ENCODE measurements at regions not wholly inside any gene's neighbourhood (a gene's known extent, or its start where the extent isn't known, plus 50 kb on each side); places are given as distances from the start of the nearest gene placed in this dataset.

DNA sequence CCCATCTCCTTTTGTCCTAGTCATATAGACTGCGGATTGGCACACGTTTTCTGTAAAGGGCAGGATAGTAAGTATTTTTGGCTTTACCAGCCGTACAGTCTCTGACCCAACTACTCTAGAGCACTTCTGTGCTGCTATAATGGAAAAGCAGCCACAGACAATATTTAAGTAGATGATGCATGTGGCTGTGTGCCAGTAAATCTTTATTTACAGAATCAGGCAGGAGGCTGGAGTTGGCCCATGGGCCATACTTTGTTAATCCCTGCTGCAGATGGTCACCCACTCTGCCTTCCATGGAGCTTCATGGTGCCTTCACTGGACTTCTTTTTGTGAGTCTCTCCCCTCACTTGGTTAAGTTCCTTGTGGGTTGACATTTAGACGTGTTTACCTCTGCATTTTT is 584.5 kb upstream of the TBX3 start:
- no peak overlapping the region for H3K4me3 ChIP-seq (ENCODE audit: low read depth in 1 of 2, low read length in 2 of 2)
- no peaks in the 10 kb centered on the region for H3K9me3 ChIP-seq (ENCODE audit: control insufficient read depth in 2 of 2, insufficient read depth in 1 of 2, low read depth in 1 of 2, low read length in 1 of 2)
- WGBS, 2 donors, result 77 to 87% methylated on average over 4 of the region's 4 CpGs

GRCh38 chr12:115267891-115268290 is 583.9 kb upstream of the TBX3 start:
- 85 to 90% methylated on average over 3 of the region's 3 CpGs for WGBS, 2 donors
- no peak overlapping the region for H3K27ac ChIP-seq (ENCODE audit: low read depth in 2 of 2, low read length in 1 of 2)
- no peaks in the 10 kb centered on the region for H3K4me1 ChIP-seq (ENCODE audit: control insufficient read depth in 2 of 2, insufficient read depth in 2 of 2, low read length in 1 of 2)
- H3K9me3 ChIP-seq (ENCODE audit: control insufficient read depth in 2 of 2, insufficient read depth in 1 of 2, low read depth in 1 of 2, low read length in 1 of 2), result no peaks in the 10 kb centered on the region
- H3K36me3 ChIP-seq (ENCODE audit: control insufficient read depth in 2 of 2, insufficient read depth in 2 of 2, low read length in 1 of 2), result no peaks in the 10 kb centered on the region
- no peaks in the 10 kb centered on the region for H3K27me3 ChIP-seq (ENCODE audit: control insufficient read depth in 1 of 2, insufficient read depth in 2 of 2, low read length in 2 of 2)
- H3K4me3 ChIP-seq (ENCODE audit: low read depth in 1 of 2, low read length in 2 of 2), result no peak overlapping the region

More for the DNA sequence above, 584.5 kb upstream of the TBX3 start:
- H3K4me1 ChIP-seq (ENCODE audit: control insufficient read depth in 2 of 2, insufficient read depth in 2 of 2, low read length in 1 of 2), result no peaks in the 10 kb centered on the region
- no peak overlapping the region for H3K27ac ChIP-seq (ENCODE audit: low read depth in 2 of 2, low read length in 1 of 2)
- H3K27me3 ChIP-seq (ENCODE audit: control insufficient read depth in 1 of 2, insufficient read depth in 2 of 2, low read length in 2 of 2), result no peaks in the 10 kb centered on the region
- H3K36me3 ChIP-seq (ENCODE audit: control insufficient read depth in 2 of 2, insufficient read depth in 2 of 2, low read length in 1 of 2), result no peaks in the 10 kb centered on the region

DNA sequence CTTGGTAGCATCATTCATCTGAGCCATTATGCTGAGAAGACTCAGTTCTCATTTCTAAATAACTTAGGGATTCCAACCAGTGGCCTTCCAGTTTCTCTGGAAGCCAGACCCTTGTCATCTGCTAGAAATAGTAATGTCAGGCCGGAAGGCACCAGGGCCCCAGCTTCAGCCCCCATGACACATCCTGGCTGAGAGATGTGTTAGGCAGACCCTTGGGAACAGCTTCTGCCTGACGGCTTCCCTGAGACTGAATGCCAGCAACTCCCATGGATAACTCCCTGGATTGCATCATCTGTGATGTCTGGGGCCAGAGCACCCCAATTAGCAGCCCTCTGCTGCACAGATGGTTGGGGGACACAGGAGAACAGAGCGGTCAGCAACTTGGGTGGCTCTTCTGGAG is 583.5 kb upstream of the TBX3 start:
- Histone ChIP-seq H3K27me3 (ENCODE audit: control insufficient read depth in 1 of 2, insufficient read depth in 2 of 2, low read length in 2 of 2) (no peaks in the 10 kb centered on the region), H3K4me3 (ENCODE audit: low read depth in 1 of 2, low read length in 2 of 2) (no peak overlapping the region), H3K9me3 (ENCODE audit: control insufficient read depth in 2 of 2, insufficient read depth in 1 of 2, low read depth in 1 of 2, low read length in 1 of 2) (no peaks in the 10 kb centered on the region), H3K36me3 (ENCODE audit: control insufficient read depth in 2 of 2, insufficient read depth in 2 of 2, low read length in 1 of 2) (no peaks in the 10 kb centered on the region), H3K4me1 (ENCODE audit: control insufficient read depth in 2 of 2, insufficient read depth in 2 of 2, low read length in 1 of 2) (no peaks in the 10 kb centered on the region), H3K27ac (ENCODE audit: low read depth in 2 of 2, low read length in 1 of 2) (no peak overlapping the region)
- WGBS, 2 donors, result 79 to 84% methylated on average over 3 of the region's 3 CpGs

- Histone ChIP-seq H3K36me3 (ENCODE audit: control insufficient read depth in 2 of 2, insufficient read depth in 2 of 2, low read length in 1 of 2) (no peaks in the 10 kb centered on the region), H3K27me3 (ENCODE audit: control insufficient read depth in 1 of 2, insufficient read depth in 2 of 2, low read length in 2 of 2) (no peaks in the 10 kb centered on the region), H3K27ac (ENCODE audit: low read depth in 2 of 2, low read length in 1 of 2) (no peak overlapping the region), H3K4me3 (ENCODE audit: low read depth in 1 of 2, low read length in 2 of 2) (no peak overlapping the region), H3K9me3 (ENCODE audit: control insufficient read depth in 2 of 2, insufficient read depth in 1 of 2, low read depth in 1 of 2, low read length in 1 of 2) (no peaks in the 10 kb centered on the region), H3K4me1 (ENCODE audit: control insufficient read depth in 2 of 2, insufficient read depth in 2 of 2, low read length in 1 of 2) (no peaks in the 10 kb centered on the region)
- 83 to 85% methylated on average over 6 of the region's 6 CpGs for WGBS, 2 donors
These were observed 580.6 kb upstream of the TBX3 start for GRCh38 chr12:115264605-115265004.

GRCh38 chr12:115261691-115262398 is 577.9 kb upstream of the TBX3 start:
- Histone ChIP-seq H3K27ac (ENCODE audit: low read depth in 2 of 2, low read length in 1 of 2) (no peak overlapping the region), H3K4me3 (ENCODE audit: low read depth in 1 of 2, low read length in 2 of 2) (no peak overlapping the region)
- 50 to 69% methylated on average over 3 of the region's 3 CpGs for WGBS, 2 donors

DNA sequence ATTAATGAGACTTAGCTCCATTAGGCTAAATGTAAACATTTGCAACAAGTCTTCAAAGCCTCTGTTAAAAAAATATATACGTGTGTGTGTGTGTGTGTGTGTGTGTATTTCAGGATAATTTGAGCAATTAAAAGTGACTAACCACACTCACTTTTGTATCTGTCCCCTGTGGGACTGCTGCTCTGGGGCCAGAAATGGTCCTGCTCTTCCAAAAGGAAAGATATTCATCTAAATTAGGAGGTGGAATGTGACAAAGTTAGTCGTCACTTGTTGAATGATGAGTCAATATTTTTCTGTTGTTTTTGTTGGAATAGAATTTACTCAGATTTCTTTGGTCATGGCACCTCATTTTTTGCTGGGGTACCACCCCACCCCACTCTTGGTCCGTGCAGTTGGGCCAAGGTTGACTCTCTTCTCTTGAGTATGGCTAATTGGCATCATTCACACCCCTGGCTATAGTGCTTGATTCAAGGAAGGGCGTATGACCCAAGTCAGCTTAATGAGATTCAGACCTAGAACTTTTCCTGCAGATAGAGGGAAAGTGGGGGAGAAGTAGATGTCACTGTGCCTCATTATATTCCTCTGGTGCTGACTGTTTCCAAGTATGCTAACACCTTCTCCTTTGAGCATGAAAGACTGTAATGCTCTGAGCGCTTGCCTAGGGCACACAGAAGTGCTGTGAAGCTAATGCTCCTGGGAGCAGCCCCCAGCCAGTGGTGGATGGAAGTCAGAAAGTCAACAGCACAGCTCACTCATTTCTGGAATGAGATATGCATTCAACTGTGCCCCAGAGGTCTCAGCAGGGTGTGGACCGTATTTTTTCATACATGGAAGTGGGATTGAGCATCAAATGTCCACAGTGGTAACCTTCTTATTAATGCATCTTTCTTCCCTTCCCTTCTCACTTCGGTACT is 577.0 kb upstream of the TBX3 start:
- peaks cover 0 to 5% of the 10 kb centered on the region in 2 donors for H3K4me1 ChIP-seq (ENCODE audit: control insufficient read depth in 2 of 2, insufficient read depth in 2 of 2, low read length in 1 of 2)
- no peaks in the 10 kb centered on the region for H3K9me3 ChIP-seq (ENCODE audit: control insufficient read depth in 2 of 2, insufficient read depth in 1 of 2, low read depth in 1 of 2, low read length in 1 of 2)
- WGBS, 2 donors, result 62 to 67% methylated on average over 7 of the region's 7 CpGs
- H3K27me3 ChIP-seq (ENCODE audit: control insufficient read depth in 1 of 2, insufficient read depth in 2 of 2, low read length in 2 of 2), result no peaks in the 10 kb centered on the region
- H3K27ac ChIP-seq (ENCODE audit: low read depth in 2 of 2, low read length in 1 of 2), result no peak overlapping the region
- no peaks in the 10 kb centered on the region for H3K36me3 ChIP-seq (ENCODE audit: control insufficient read depth in 2 of 2, insufficient read depth in 2 of 2, low read length in 1 of 2)
- H3K4me3 ChIP-seq (ENCODE audit: low read depth in 1 of 2, low read length in 2 of 2), result no peak overlapping the region

More at GRCh38 chr12:115261691-115262398, 577.9 kb upstream of the TBX3 start:
- Histone ChIP-seq H3K36me3 (ENCODE audit: control insufficient read depth in 2 of 2, insufficient read depth in 2 of 2, low read length in 1 of 2) (no peaks in the 10 kb centered on the region), H3K4me1 (ENCODE audit: control insufficient read depth in 2 of 2, insufficient read depth in 2 of 2, low read length in 1 of 2) (peaks cover 0 to 5% of the 10 kb centered on the region in 2 donors), H3K9me3 (ENCODE audit: control insufficient read depth in 2 of 2, insufficient read depth in 1 of 2, low read depth in 1 of 2, low read length in 1 of 2) (no peaks in the 10 kb centered on the region), H3K27me3 (ENCODE audit: control insufficient read depth in 1 of 2, insufficient read depth in 2 of 2, low read length in 2 of 2) (no peaks in the 10 kb centered on the region)

- WGBS, 2 donors, result 80 to 90% methylated on average over 4 of the region's 4 CpGs
- H3K4me3 ChIP-seq (ENCODE audit: low read depth in 1 of 2, low read length in 2 of 2), result no peak overlapping the region
- no peak overlapping the region for H3K27ac ChIP-seq (ENCODE audit: low read depth in 2 of 2, low read length in 1 of 2)
- H3K4me1 ChIP-seq (ENCODE audit: control insufficient read depth in 2 of 2, insufficient read depth in 2 of 2, low read length in 1 of 2), result peaks cover 0 to 5% of the 10 kb centered on the region in 2 donors
- no peaks in the 10 kb centered on the region for H3K27me3 ChIP-seq (ENCODE audit: control insufficient read depth in 1 of 2, insufficient read depth in 2 of 2, low read length in 2 of 2)
- no peaks in the 10 kb centered on the region for H3K36me3 ChIP-seq (ENCODE audit: control insufficient read depth in 2 of 2, insufficient read depth in 2 of 2, low read length in 1 of 2)
- H3K9me3 ChIP-seq (ENCODE audit: control insufficient read depth in 2 of 2, insufficient read depth in 1 of 2, low read depth in 1 of 2, low read length in 1 of 2), result no peaks in the 10 kb centered on the region
These were observed 576.2 kb upstream of the TBX3 start for GRCh38 chr12:115259968-115260747.

DNA sequence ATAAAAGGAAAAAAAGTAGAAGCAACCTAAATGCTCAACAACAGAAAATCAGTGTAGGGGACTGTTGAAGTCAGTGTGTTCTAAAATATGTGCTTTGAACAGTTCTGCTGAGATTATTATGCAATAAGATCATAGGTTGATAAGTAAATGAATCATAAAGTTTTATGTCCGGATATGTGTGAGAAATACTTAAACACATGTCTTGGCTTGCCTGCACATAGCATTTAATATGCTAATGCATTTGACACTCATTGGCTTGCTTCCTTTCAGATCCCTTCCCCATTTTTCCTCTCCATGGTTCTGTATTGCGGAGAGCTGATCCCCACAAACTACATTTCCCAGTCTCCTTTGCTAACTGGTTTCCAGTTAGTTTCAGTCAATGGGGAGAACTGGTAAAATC is 573.8 kb upstream of the TBX3 start:
- 58% methylated on average over 2 of the region's 2 CpGs for WGBS, 2 donors
- no peaks in the 10 kb centered on the region for H3K9me3 ChIP-seq (ENCODE audit: control insufficient read depth in 2 of 2, insufficient read depth in 1 of 2, low read depth in 1 of 2, low read length in 1 of 2)
- no peaks in the 10 kb centered on the region for H3K27me3 ChIP-seq (ENCODE audit: control insufficient read depth in 1 of 2, insufficient read depth in 2 of 2, low read length in 2 of 2)
- peak overlapping the region in 1 of 2 donors; percentile 7 for H3K27ac ChIP-seq (ENCODE audit: low read depth in 2 of 2, low read length in 1 of 2)
- H3K36me3 ChIP-seq (ENCODE audit: control insufficient read depth in 2 of 2, insufficient read depth in 2 of 2, low read length in 1 of 2), result no peaks in the 10 kb centered on the region
- H3K4me3 ChIP-seq (ENCODE audit: low read depth in 1 of 2, low read length in 2 of 2), result no peak overlapping the region
- peaks cover 0 to 5% of the 10 kb centered on the region in 2 donors for H3K4me1 ChIP-seq (ENCODE audit: control insufficient read depth in 2 of 2, insufficient read depth in 2 of 2, low read length in 1 of 2)

DNA sequence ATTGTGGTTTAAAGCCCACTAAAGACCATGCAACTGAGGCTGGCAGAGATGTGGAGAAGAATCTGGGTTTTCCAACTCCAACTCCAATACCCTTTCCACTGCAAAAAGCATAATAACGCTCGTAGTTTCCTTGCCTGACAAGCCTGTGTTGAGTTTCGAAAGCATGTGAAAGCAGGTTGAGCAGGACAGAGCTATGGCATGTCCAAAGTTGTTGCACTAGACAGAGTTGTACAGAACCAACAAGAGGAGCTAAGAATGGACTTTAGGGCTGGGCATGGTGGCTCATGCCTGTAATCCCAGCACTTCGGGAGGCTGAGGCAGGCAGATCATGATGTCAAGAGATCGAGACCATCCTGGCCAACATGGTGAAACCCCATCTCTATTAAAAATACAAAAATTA is 572.0 kb upstream of the TBX3 start:
- no peak overlapping the region for H3K4me3 ChIP-seq (ENCODE audit: low read depth in 1 of 2, low read length in 2 of 2)
- H3K4me1 ChIP-seq (ENCODE audit: control insufficient read depth in 2 of 2, insufficient read depth in 2 of 2, low read length in 1 of 2), result peaks cover 0 to 5% of the 10 kb centered on the region in 2 donors
- no peaks in the 10 kb centered on the region for H3K36me3 ChIP-seq (ENCODE audit: control insufficient read depth in 2 of 2, insufficient read depth in 2 of 2, low read length in 1 of 2)
- WGBS, 2 donors, result 52 to 64% methylated on average over 5 of the region's 5 CpGs
- H3K9me3 ChIP-seq (ENCODE audit: control insufficient read depth in 2 of 2, insufficient read depth in 1 of 2, low read depth in 1 of 2, low read length in 1 of 2), result no peaks in the 10 kb centered on the region
- H3K27me3 ChIP-seq (ENCODE audit: control insufficient read depth in 1 of 2, insufficient read depth in 2 of 2, low read length in 2 of 2), result no peaks in the 10 kb centered on the region
- no peak overlapping the region for H3K27ac ChIP-seq (ENCODE audit: low read depth in 2 of 2, low read length in 1 of 2)
